OCI-LY1 (cell line): ENCODE measurements at regions not wholly inside any gene's neighbourhood (a gene's known extent, or its start where the extent isn't known, plus 50 kb on each side); places are given as distances from the start of the nearest gene placed in this dataset.

Experiments used
- CTCF ChIP-seq: fragments of 200-600 bp; sonication (generic), shearing (Covaris generic); IDR thresholded peaks from 2 replicates; pipeline ENCODE4 v1.5.1; 2017; ENCODE audit warnings: mild to moderate bottlenecking, antibody characterized with exemption, low read length, moderate library complexity, mixed read lengths
- EZH2 ChIP-seq: fragments of 200-600 bp; sonication (generic), shearing (Covaris generic); IDR thresholded peaks from 2 replicates; pipeline ENCODE4 v1.8.0; 2017; ENCODE audit warnings: borderline replicate concordance, mixed run types, mild to moderate bottlenecking, antibody characterized with exemption, low read length, moderate library complexity, mixed read lengths

- TF ChIP-seq CTCF (no peak), EZH2 (no peak)
Measured at GRCh38 chr4:177802162-177802561, 359.9 kb upstream of the AGA start.
